Activated naive CD4-positive, alpha-beta T cell treated with anti-CD3 and anti-CD28 coated beads, Interleukin-2, amount 50 U/mL, for 24 hours (primary cell): ENCODE measurements at regions not wholly inside any gene's neighbourhood (a gene's known extent, or its start where the extent isn't known, plus 50 kb on each side); places are given as distances from the start of the nearest gene placed in this dataset.

ENCODE experiments used
- H3K27ac Mint-ChIP-seq: one replicate; pipeline ENCODE4 v1.8.0; 2021; ENCODE audit warnings: mild to moderate bottlenecking, mixed read lengths
- H3K27me3 Mint-ChIP-seq: one replicate; pipeline ENCODE4 v1.8.0; 2021; ENCODE audit warnings: mixed read lengths
- H3K36me3 Mint-ChIP-seq: one replicate; pipeline ENCODE4 v1.8.0; 2021; ENCODE audit warnings: mixed read lengths
- H3K4me1 Mint-ChIP-seq: one replicate; pipeline ENCODE4 v1.8.0; 2021; ENCODE audit warnings: mixed read lengths
- H3K4me3 Mint-ChIP-seq: one replicate; pipeline ENCODE4 v1.8.0; 2021; ENCODE audit warnings: mild to moderate bottlenecking, mixed read lengths
- H3K9me3 Mint-ChIP-seq: one replicate; pipeline ENCODE4 v1.8.0; 2021; ENCODE audit warnings: mixed read lengths

GRCh38 chr5:121304838-121305237 is 546.8 kb upstream of the FTMT start:
- Mint-ChIP-seq H3K27ac (no peak overlapping the region), H3K36me3 (no peaks in the 10 kb centered on the region), H3K27me3 (no peaks in the 10 kb centered on the region), H3K9me3 (no peaks in the 10 kb centered on the region), H3K4me1 (no peaks in the 10 kb centered on the region), H3K4me3 (no peak overlapping the region)

- no peak overlapping the region for H3K27ac Mint-ChIP-seq
- no peak overlapping the region for H3K4me3 Mint-ChIP-seq
- H3K9me3 Mint-ChIP-seq: peaks cover 12% of the 10 kb centered on the region
- no peaks in the 10 kb centered on the region for H3K4me1 Mint-ChIP-seq
- H3K27me3 Mint-ChIP-seq: no peaks in the 10 kb centered on the region
- H3K36me3 Mint-ChIP-seq: no peaks in the 10 kb centered on the region
These were observed 537.8 kb upstream of the FTMT start for GRCh38 chr5:121313886-121314285.

GRCh38 chr5:121315786-121316185 is 535.9 kb upstream of the FTMT start:
- Mint-ChIP-seq H3K4me1 (no peaks in the 10 kb centered on the region), H3K9me3 (peaks cover 15% of the 10 kb centered on the region), H3K4me3 (no peak overlapping the region), H3K27me3 (no peaks in the 10 kb centered on the region), H3K27ac (no peak overlapping the region), H3K36me3 (no peaks in the 10 kb centered on the region)

- Mint-ChIP-seq H3K4me3 (no peak overlapping the region), H3K27ac (no peak overlapping the region), H3K27me3 (no peaks in the 10 kb centered on the region), H3K36me3 (no peaks in the 10 kb centered on the region), H3K4me1 (no peaks in the 10 kb centered on the region), H3K9me3 (peaks cover 15% of the 10 kb centered on the region)
These were observed 532.4 kb upstream of the FTMT start for GRCh38 chr5:121319292-121319691.

GRCh38 chr5:121325930-121326329 is 525.8 kb upstream of the FTMT start:
- Mint-ChIP-seq H3K9me3 (no peaks in the 10 kb centered on the region), H3K4me1 (no peaks in the 10 kb centered on the region), H3K36me3 (no peaks in the 10 kb centered on the region), H3K4me3 (no peak overlapping the region), H3K27me3 (no peaks in the 10 kb centered on the region), H3K27ac (no peak overlapping the region)

GRCh38 chr5:121350181-121350930 is 501.3 kb upstream of the FTMT start:
- peaks cover 4% of the 10 kb centered on the region for H3K9me3 Mint-ChIP-seq
- no peaks in the 10 kb centered on the region for H3K27me3 Mint-ChIP-seq

GRCh38 chr5:121366515-121366914 is 485.2 kb upstream of the FTMT start:
- H3K9me3 Mint-ChIP-seq: peaks cover 5% of the 10 kb centered on the region
- H3K27me3 Mint-ChIP-seq: no peaks in the 10 kb centered on the region
- no peak overlapping the region for H3K4me3 Mint-ChIP-seq
- H3K4me1 Mint-ChIP-seq: no peaks in the 10 kb centered on the region
- H3K36me3 Mint-ChIP-seq: no peaks in the 10 kb centered on the region
- no peak overlapping the region for H3K27ac Mint-ChIP-seq

More at GRCh38 chr5:121350181-121350930, 501.3 kb upstream of the FTMT start:
- no peak overlapping the region for H3K27ac Mint-ChIP-seq
- H3K4me3 Mint-ChIP-seq: no peak overlapping the region
- H3K36me3 Mint-ChIP-seq: no peaks in the 10 kb centered on the region
- H3K4me1 Mint-ChIP-seq: no peaks in the 10 kb centered on the region

GRCh38 chr5:121373371-121373770 is 478.3 kb upstream of the FTMT start:
- Mint-ChIP-seq H3K4me1 (no peaks in the 10 kb centered on the region), H3K27me3 (no peaks in the 10 kb centered on the region), H3K4me3 (no peak overlapping the region), H3K27ac (no peak overlapping the region), H3K9me3 (peaks cover 16% of the 10 kb centered on the region), H3K36me3 (no peaks in the 10 kb centered on the region)

GRCh38 chr5:121377461-121377860 is 474.2 kb upstream of the FTMT start:
- H3K36me3 Mint-ChIP-seq: no peaks in the 10 kb centered on the region
- no peaks in the 10 kb centered on the region for H3K27me3 Mint-ChIP-seq
- no peak overlapping the region for H3K4me3 Mint-ChIP-seq
- H3K4me1 Mint-ChIP-seq: no peaks in the 10 kb centered on the region
- no peak overlapping the region for H3K27ac Mint-ChIP-seq
- H3K9me3 Mint-ChIP-seq: peaks cover 19% of the 10 kb centered on the region

- no peaks in the 10 kb centered on the region for H3K36me3 Mint-ChIP-seq
- peaks cover 13% of the 10 kb centered on the region for H3K9me3 Mint-ChIP-seq
- no peaks in the 10 kb centered on the region for H3K4me1 Mint-ChIP-seq
- H3K4me3 Mint-ChIP-seq: no peak overlapping the region
- no peak overlapping the region for H3K27ac Mint-ChIP-seq
- H3K27me3 Mint-ChIP-seq: no peaks in the 10 kb centered on the region
These were observed 473.6 kb upstream of the FTMT start for GRCh38 chr5:121378046-121378445.

GRCh38 chr5:121378559-121379359 is 472.9 kb upstream of the FTMT start:
- Mint-ChIP-seq H3K36me3 (no peaks in the 10 kb centered on the region), H3K27me3 (no peaks in the 10 kb centered on the region), H3K4me3 (no peak overlapping the region), H3K27ac (no peak overlapping the region), H3K9me3 (peaks cover 11% of the 10 kb centered on the region), H3K4me1 (no peaks in the 10 kb centered on the region)

- Mint-ChIP-seq H3K27ac (no peak overlapping the region), H3K4me1 (no peaks in the 10 kb centered on the region), H3K36me3 (no peaks in the 10 kb centered on the region), H3K4me3 (no peak overlapping the region), H3K9me3 (peaks cover 6% of the 10 kb centered on the region), H3K27me3 (no peaks in the 10 kb centered on the region)
These were observed 471.6 kb upstream of the FTMT start for GRCh38 chr5:121380066-121380465.

- peaks cover 5% of the 10 kb centered on the region for H3K9me3 Mint-ChIP-seq
- H3K27me3 Mint-ChIP-seq: no peaks in the 10 kb centered on the region
- H3K27ac Mint-ChIP-seq: no peak overlapping the region
- H3K4me3 Mint-ChIP-seq: no peak overlapping the region
- no peaks in the 10 kb centered on the region for H3K4me1 Mint-ChIP-seq
- H3K36me3 Mint-ChIP-seq: no peaks in the 10 kb centered on the region
These were observed 467.3 kb upstream of the FTMT start for GRCh38 chr5:121384359-121384758.

- no peak overlapping the region for H3K4me3 Mint-ChIP-seq
- H3K36me3 Mint-ChIP-seq: no peaks in the 10 kb centered on the region
- H3K9me3 Mint-ChIP-seq: no peaks in the 10 kb centered on the region
- no peaks in the 10 kb centered on the region for H3K27me3 Mint-ChIP-seq
- no peaks in the 10 kb centered on the region for H3K4me1 Mint-ChIP-seq
- H3K27ac Mint-ChIP-seq: no peak overlapping the region
These were observed 465.3 kb upstream of the FTMT start for GRCh38 chr5:121386334-121386733.

GRCh38 chr5:121396716-121397115 is 455.0 kb upstream of the FTMT start:
- Mint-ChIP-seq H3K9me3 (peaks cover 3% of the 10 kb centered on the region), H3K4me1 (no peaks in the 10 kb centered on the region), H3K27ac (no peak overlapping the region)

GRCh38 chr5:121399879-121400278 is 451.8 kb upstream of the FTMT start:
- Mint-ChIP-seq H3K27me3 (no peaks in the 10 kb centered on the region), H3K27ac (no peak overlapping the region), H3K4me3 (no peak overlapping the region), H3K4me1 (no peaks in the 10 kb centered on the region), H3K36me3 (no peaks in the 10 kb centered on the region), H3K9me3 (peaks cover 6% of the 10 kb centered on the region)

More at GRCh38 chr5:121396716-121397115, 455.0 kb upstream of the FTMT start:
- Mint-ChIP-seq H3K36me3 (no peaks in the 10 kb centered on the region), H3K27me3 (no peaks in the 10 kb centered on the region), H3K4me3 (no peak overlapping the region)
